PC-9 (cell line): ENCODE measurements at regions not wholly inside any gene's neighbourhood (a gene's known extent, or its start where the extent isn't known, plus 50 kb on each side); places are given as distances from the start of the nearest gene placed in this dataset.

Experiments used
- EZH2 ChIP-seq: fragments of 200-600 bp; sonication (generic); IDR thresholded peaks from 2 replicates; pipeline ENCODE4 v1.8.0; 2017; ENCODE audit warnings: antibody characterized with exemption, low read depth
- TF ChIP-seq, protein P1 (sequence below): fragments of 200-600 bp; sonication (generic); conservative IDR thresholded peaks from 2 replicates; pipeline ENCODE4 v1.6.1; 2017; ENCODE audit warnings: mixed run types, antibody characterized with exemption, mild to moderate bottlenecking, moderate library complexity

DNA sequence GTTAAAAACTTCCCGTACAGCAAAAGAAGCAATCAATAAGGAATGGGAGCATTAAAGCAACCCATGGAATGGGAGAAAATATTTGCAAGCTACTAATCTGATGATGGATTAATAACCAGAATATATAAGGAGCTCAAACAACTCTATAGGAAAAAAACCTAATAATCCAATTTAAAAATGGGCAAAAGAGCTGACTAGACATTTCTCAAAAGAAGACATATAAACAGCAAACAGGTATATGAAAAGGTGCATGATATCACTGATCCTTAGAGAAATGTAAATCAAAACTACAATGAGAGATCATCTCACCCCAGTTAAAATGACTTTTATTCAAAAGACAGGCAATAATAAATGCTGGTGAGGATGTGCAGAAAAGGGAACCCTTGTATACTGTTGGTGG lies 52.7 kb upstream of the POU1F1 start:
- TF ChIP-seq, protein P1, sequence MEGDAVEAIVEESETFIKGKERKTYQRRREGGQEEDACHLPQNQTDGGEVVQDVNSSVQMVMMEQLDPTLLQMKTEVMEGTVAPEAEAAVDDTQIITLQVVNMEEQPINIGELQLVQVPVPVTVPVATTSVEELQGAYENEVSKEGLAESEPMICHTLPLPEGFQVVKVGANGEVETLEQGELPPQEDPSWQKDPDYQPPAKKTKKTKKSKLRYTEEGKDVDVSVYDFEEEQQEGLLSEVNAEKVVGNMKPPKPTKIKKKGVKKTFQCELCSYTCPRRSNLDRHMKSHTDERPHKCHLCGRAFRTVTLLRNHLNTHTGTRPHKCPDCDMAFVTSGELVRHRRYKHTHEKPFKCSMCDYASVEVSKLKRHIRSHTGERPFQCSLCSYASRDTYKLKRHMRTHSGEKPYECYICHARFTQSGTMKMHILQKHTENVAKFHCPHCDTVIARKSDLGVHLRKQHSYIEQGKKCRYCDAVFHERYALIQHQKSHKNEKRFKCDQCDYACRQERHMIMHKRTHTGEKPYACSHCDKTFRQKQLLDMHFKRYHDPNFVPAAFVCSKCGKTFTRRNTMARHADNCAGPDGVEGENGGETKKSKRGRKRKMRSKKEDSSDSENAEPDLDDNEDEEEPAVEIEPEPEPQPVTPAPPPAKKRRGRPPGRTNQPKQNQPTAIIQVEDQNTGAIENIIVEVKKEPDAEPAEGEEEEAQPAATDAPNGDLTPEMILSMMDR = no peak
- no peak for TF ChIP-seq EZH2
